NOMO-1 treated with DMSO at 0.1 percent for 48 hours (cell line): ENCODE measurements at regions not wholly inside any gene's neighbourhood (a gene's known extent, or its start where the extent isn't known, plus 50 kb on each side); places are given as distances from the start of the nearest gene placed in this dataset.
"Not testable (repeated sequence)": the region's sequence is repeated elsewhere in the genome, so short reads cannot be mapped to it uniquely, and the experiment has no call there.

Source experiments
- DNase-seq: peaks from one replicate; lab custom pipeline; 2025; ENCODE audit not compliant: unreplicated experiment; lab: John Stamatoyannopoulos, UW

DNA sequence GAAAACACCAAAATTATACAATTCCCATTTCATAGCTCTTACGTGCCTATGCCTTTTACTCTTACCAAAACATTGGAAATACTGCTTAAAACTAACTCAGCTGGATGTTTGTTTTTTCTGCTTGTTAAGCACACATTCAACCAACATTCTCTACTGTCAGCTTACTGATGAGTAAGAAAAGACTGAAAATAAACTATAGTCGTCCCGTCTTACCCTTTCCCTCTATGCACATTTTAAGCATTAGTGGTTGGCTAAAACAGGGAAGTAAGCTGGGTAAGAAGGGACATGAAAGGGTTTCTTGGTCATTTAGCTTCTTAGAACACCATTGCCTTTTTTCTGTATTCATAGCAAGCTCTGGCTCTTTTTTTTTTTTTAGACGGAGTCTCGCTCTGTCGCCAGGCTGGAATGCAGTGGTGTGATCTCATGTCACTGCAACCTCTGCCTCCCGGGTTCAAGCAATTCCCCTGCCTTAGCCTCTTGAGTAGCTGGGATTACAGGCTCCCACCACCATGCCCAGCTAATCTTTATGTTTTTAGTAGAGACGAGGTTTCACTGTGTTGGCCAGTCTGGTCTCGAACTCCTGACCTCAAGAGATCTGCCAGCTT lies 232.1 kb upstream of the PCSK5 start:
- DNase-seq = peak; percentile 8

- DNase-seq = no peak
Observed at GRCh38 chr9:75664597-75664996, 225.9 kb upstream of the PCSK5 start.

- DNase-seq = no peak
Observed at GRCh38 chr9:75666856-75667554, 223.5 kb upstream of the PCSK5 start.

DNA sequence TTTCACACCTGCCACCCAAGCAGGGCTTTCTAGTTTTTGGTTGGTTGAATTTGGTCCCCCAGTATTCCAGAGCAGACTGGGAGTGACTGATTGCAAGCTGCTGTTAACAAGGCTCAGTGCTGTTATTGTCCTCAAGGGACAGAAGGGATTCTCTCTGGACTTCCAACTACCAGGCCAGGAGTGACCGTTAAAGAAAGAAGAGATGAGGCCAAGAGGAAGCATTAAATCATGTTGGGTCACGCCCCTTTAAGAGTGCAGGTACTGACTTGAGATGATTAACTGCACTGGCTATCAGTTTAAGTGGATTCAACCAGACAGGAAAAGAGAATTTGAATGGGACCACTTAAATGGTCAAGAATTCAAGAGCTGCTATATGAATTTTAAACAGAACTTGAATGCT lies 220.8 kb upstream of the PCSK5 start:
- no peak for DNase-seq

- DNase-seq = peak; percentile 65
Observed at GRCh38 chr9:75671354-75671753, 219.1 kb upstream of the PCSK5 start.

- DNase-seq = no peak
Observed at GRCh38 chr9:75672478-75672877, 218.0 kb upstream of the PCSK5 start.

GRCh38 chr9:75683591-75683990 lies 206.9 kb upstream of the PCSK5 start:
- no peak for DNase-seq

DNA sequence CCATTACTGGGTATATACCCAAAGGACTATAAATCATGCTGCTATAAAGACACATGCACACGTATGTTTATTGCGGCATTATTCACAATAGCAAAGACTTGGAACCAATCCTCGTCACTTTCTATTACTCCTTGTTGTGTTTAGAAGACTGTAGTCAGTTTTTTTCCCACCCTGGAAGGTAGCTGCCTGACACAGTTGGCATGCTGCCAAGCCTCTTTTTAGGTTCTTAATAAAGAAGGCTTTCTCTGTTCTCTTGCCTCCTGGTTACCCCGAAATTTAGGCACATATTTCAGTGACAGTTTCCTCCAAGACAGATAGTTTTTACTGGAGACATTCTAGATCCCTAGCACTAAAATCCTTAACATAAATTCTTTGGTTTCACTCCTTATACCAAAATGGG lies 205.4 kb upstream of the PCSK5 start:
- DNase-seq = no peak

- no peak for DNase-seq
Observed at GRCh38 chr9:75687359-75687953, 203.0 kb upstream of the PCSK5 start.

DNA sequence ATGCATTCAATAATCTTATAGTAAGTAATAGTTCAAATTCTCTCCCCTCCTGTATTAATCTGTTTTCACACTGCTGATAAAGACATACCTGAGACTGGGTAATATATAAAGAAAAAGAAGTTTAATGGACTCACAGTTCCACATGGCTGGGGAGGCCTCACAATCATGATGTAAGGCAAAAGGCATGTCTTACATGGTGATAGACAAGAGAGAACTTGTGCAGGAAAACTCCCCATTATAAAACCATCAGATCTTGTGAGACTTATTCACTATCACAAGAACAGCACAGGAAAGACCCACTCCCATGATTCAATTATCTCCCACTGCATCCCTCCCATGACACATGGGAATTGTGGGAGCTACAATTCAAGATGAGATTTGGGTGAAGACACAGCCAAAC lies 199.9 kb upstream of the PCSK5 start:
- not testable (repeated sequence) for DNase-seq

GRCh38 chr9:75691408-75691807 lies 199.1 kb upstream of the PCSK5 start:
- no peak for DNase-seq

DNA sequence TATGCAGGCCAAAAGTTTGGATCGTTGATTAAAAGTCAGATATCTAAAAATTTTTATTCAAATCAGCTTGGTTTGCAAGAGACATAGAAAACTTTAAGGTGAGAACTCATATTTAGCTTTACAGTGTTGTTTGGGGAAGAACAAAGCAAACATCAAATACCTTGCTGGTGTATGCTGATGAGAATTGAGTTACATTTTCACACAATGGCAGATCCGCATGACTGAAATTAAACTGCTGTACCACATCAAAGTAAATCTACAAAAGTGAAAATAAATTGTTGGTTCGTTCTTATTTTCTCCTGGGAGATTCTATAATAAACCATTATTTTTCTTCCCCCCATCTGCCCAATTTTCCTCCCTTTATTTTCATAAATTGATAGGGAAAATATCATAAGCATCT lies 198.2 kb upstream of the PCSK5 start:
- DNase-seq = no peak

DNA sequence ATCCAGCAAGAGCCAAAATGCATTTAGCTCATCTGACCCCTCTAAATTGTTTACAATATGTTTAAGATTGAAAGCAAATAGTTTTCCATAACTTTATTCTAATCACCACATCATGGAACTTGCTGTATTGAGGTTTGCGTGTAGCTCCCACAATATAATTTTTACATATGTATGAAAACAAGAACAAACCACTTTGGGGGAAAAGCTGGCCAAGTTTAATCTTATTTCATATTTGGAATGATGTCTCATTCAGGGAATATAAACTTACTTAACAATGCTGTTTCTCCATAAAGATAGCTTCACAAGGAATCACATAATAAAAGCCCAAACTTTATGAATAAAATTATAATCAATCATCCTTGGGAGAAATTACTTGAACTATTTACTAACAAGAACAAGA lies 194.6 kb upstream of the PCSK5 start:
- no peak for DNase-seq

DNA sequence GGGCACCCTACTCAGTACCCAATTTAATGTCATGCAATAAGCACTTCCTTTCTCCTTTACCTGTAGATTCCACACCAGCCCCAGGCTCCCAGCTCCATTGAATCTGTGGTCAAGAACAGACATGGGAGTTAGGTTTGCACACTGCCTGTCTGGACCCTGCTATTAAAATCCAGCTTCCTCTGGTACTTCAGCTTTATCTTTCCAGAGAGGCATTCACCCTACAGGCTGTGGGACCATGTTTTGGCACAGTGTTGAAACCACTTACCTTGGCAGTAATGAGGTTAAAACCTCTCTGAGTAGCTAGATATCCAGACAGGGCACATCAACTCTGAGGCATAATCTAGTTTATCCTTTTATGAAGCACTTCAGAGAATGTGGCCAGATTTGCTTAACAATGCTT lies 191.5 kb upstream of the PCSK5 start:
- no peak for DNase-seq

GRCh38 chr9:75699625-75700251 lies 190.7 kb upstream of the PCSK5 start:
- DNase-seq = no peak

- no peak for DNase-seq
Observed at GRCh38 chr9:75700252-75700640, 190.2 kb upstream of the PCSK5 start.

DNA sequence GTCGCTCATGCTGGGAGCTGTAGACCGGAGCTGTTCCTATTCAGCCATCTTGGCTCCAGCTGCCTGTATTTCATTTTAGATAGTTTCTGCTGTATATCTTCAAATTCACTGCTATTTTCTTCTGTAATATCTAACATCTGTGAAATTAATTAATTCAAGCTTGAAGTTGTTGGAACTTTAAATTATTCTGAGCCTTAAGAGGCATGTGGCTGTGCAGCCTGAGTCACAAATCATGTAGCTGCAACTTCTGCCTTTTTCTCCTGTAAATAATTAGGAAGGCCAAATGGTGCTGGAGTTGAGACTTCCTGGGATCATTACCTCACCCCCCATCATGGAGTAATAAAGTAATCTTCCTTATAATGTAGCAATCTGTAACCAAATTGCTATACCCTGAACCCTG lies 183.3 kb upstream of the PCSK5 start:
- no peak for DNase-seq

- no peak for DNase-seq
Observed at GRCh38 chr9:75709698-75710097, 180.8 kb upstream of the PCSK5 start.

DNA sequence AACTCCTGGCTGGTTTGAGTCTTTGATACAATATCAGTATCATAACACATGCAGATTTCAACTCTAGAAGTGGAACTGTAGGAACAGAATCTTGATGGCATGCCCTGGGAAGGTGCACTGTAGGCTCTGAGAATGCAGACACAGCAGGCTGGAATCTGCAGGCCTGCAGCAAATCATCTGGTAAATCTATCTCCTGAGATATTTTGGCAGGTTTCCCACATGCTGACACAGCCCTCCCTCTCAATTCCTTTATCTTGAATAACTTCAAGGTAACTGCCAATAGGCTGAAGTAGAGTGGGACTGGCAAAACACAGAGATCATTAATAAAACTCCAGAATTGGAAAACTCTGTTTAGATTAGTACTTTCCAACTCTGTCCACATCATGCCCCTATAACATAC lies 177.8 kb upstream of the PCSK5 start:
- no peak for DNase-seq

- DNase-seq = no peak
Observed at GRCh38 chr9:75713335-75713734, 177.1 kb upstream of the PCSK5 start.

GRCh38 chr9:75715360-75715759 lies 175.1 kb upstream of the PCSK5 start:
- DNase-seq = no peak

GRCh38 chr9:75718677-75719076 lies 171.8 kb upstream of the PCSK5 start:
- DNase-seq = no peak
